A549 (cell line): ENCODE measurements at regions not wholly inside any gene's neighbourhood (a gene's known extent, or its start where the extent isn't known, plus 50 kb on each side); places are given as distances from the start of the nearest gene placed in this dataset.

Experiments
- CTCF ChIP-seq: fragments of >200 bp; sonication (Bioruptor Twin); formaldehyde crosslinking; IDR thresholded peaks from 3 replicates; pipeline ENCODE4 v1.5.1; 2016
- FOSL2 ChIP-seq, 2 experiments: fragments of 450-650 bp in 1 of 2; fragments of >200 bp in 1 of 2; sonication (Bioruptor Twin) in 1 of 2; formaldehyde crosslinking; IDR thresholded peaks; 2 replicates each; pipeline versions ENCODE4 v1.5.0 to v1.6.1; 2016 to 2020; ENCODE audit warnings: mild to moderate bottlenecking in 1 of 2, moderate library complexity in 1 of 2
- MAFK ChIP-seq: fragments of 450-650 bp; IDR thresholded peaks from 2 replicates; pipeline ENCODE4 v1.6.1; 2014; ENCODE audit not compliant: partially characterized antibody
- NPAS2 ChIP-seq: fragments of 250-450 bp; sonication (Bioruptor Pico); IDR thresholded peaks from 2 replicates; pipeline ENCODE4 v1.8.0; 2022; ENCODE audit warnings: mild to moderate bottlenecking, moderate library complexity, borderline replicate concordance
- RAD21 ChIP-seq, 2 experiments: fragments of >200 bp in 1 of 2; sonication (Bioruptor Twin) in 1 of 2; formaldehyde crosslinking in 1 of 2; IDR thresholded peaks in 1 of 2; conservative IDR thresholded peaks in 1 of 2; 2 replicates in 1 of 2; 3 replicates in 1 of 2; pipeline ENCODE4 v1.6.1; 2012 to 2018; ENCODE audit warnings: inconsistent platforms in 1 of 2
- REST ChIP-seq: fragments of 200-600 bp; sonication (generic); IDR thresholded peaks from 2 replicates; pipeline ENCODE4 v1.6.1; 2016; ENCODE audit warnings: antibody characterized with exemption, mild to moderate bottlenecking, moderate library complexity
- SMC3 ChIP-seq: fragments of >200 bp; sonication (Bioruptor Twin); formaldehyde crosslinking; IDR thresholded peaks from 3 replicates; pipeline ENCODE4 v1.6.1; 2018; ENCODE audit warnings: inconsistent platforms
- ZC3H11A ChIP-seq: fragments of 450-650 bp; IDR thresholded peaks from 2 replicates; pipeline ENCODE4 v1.6.1; 2014; ENCODE audit warnings: antibody characterized with exemption, mild to moderate bottlenecking

- TF ChIP-seq RAD21 (conservative IDR thresholded peaks at IDR 0.05 in 1 of 2, IDR thresholded peaks at IDR 0.05 in 1 of 2) = no peak
- TF ChIP-seq ZC3H11A = no peak
- no peak for TF ChIP-seq SMC3
- no peak for TF ChIP-seq FOSL2 (IDR thresholded peaks at IDR 0.05)
- TF ChIP-seq FOSL2 (CRISPR knock-in tag; IDR thresholded peaks at IDR 0.05) = no peak
- TF ChIP-seq MAFK = no peak
- TF ChIP-seq CTCF = no peak
- no peak for TF ChIP-seq NPAS2 (CRISPR knock-in tag)
- TF ChIP-seq REST = no peak
Measured at GRCh38 chr5:68457285-68457684, 241.7 kb downstream of the PIK3R1 start.
